Esophagus muscularis mucosa (tissue), 4 donors: ENCODE measurements at regions not wholly inside any gene's neighbourhood (a gene's known extent, or its start where the extent isn't known, plus 50 kb on each side); places are given as distances from the start of the nearest gene placed in this dataset.

Source experiments
- DNase-seq: peaks from one replicate; pipeline ENCODE4 v3.0.0-alpha.2; 2017; ENCODE audit errors: extremely low spot score
- H3K27ac ChIP-seq, 4 donors: fragments of 200-600 bp; sonication (generic); replicated peaks in 1 of 4; 1 replicate in 3 of 4; 2 replicates in 1 of 4; pipeline ENCODE4 v1.5.1; 2016 to 2019; ENCODE audit warnings: mild to moderate bottlenecking in 1 of 4
- H3K27me3 ChIP-seq, 4 donors: fragments of 200-600 bp; sonication (generic); one replicate each; pipeline versions ENCODE4 v1.5.1 to v1.6.0; 2016 to 2019
- H3K36me3 ChIP-seq, 4 donors: fragments of 200-600 bp; sonication (generic); one replicate each; pipeline ENCODE4 v1.5.1; 2016 to 2019
- H3K4me1 ChIP-seq, 4 donors: fragments of 200-600 bp; sonication (generic); one replicate each; pipeline ENCODE4 v1.5.1; 2016 to 2019
- H3K4me3 ChIP-seq, 4 donors: fragments of 200-600 bp; sonication (generic); 1 replicate in 2 of 4; 2 replicates in 2 of 4; pipeline ENCODE4 v1.5.1; 2016 to 2019; ENCODE audit warnings: mild to moderate bottlenecking in 4 of 4, moderate library complexity in 1 of 4
- H3K9me3 ChIP-seq, 4 donors: fragments of 200-600 bp; sonication (generic); 1 replicate in 3 of 4; 2 replicates in 1 of 4; pipeline ENCODE4 v1.5.1; 2016 to 2019
- EP300 ChIP-seq: sonication (generic); formaldehyde crosslinking; IDR thresholded peaks from one replicate; pipeline ENCODE4 v1.6.1; 2017; ENCODE audit warnings: antibody characterized with exemption
- POLR2A ChIP-seq: fragments of 450-650 bp; IDR thresholded peaks from one replicate; pipeline ENCODE4 v1.6.1; 2017; ENCODE audit warnings: antibody characterized with exemption, moderate library complexity, mild to moderate bottlenecking, low read depth
- POLR2AphosphoS5 ChIP-seq, 2 donors: sonication (generic); formaldehyde crosslinking; IDR thresholded peaks; one replicate each; pipeline ENCODE4 v1.6.1; 2017; ENCODE audit warnings: antibody characterized with exemption in 2 of 2
- WGBS: methylation state at CpG from one replicate; pipeline ENCODE4 v1.1.5; 2018; 5-methylcytosine and 5-hydroxymethylcytosine counted together
- intact Hi-C: fragments of 100-400 bp; cut with DNase I; formaldehyde crosslinking; loops from one replicate; pipeline ENCODE4 v1.15.1; 2023
- TF ChIP-seq, protein P1 (sequence below), 3 experiments: fragments of 200-600 bp in 2 of 3; fragments of 450-650 bp in 1 of 3; sonication (generic) in 2 of 3; IDR thresholded peaks; one replicate each; pipeline ENCODE4 v1.5.1; 2017 to 2019; ENCODE audit warnings: antibody characterized with exemption in 3 of 3, mild to moderate bottlenecking in 2 of 3, moderate library complexity in 1 of 3

GRCh38 chr10:21003240-21003822 lies 106.2 kb upstream of the NEBL start:
- H3K4me3 ChIP-seq = no peak overlapping the region
- peaks cover 0 to 6% (median 0%) of the 10 kb centered on the region in 4 donors for H3K4me1 ChIP-seq
- TF ChIP-seq, protein P1, sequence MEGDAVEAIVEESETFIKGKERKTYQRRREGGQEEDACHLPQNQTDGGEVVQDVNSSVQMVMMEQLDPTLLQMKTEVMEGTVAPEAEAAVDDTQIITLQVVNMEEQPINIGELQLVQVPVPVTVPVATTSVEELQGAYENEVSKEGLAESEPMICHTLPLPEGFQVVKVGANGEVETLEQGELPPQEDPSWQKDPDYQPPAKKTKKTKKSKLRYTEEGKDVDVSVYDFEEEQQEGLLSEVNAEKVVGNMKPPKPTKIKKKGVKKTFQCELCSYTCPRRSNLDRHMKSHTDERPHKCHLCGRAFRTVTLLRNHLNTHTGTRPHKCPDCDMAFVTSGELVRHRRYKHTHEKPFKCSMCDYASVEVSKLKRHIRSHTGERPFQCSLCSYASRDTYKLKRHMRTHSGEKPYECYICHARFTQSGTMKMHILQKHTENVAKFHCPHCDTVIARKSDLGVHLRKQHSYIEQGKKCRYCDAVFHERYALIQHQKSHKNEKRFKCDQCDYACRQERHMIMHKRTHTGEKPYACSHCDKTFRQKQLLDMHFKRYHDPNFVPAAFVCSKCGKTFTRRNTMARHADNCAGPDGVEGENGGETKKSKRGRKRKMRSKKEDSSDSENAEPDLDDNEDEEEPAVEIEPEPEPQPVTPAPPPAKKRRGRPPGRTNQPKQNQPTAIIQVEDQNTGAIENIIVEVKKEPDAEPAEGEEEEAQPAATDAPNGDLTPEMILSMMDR (IDR thresholded peaks at IDR 0.05) = no peak
- TF ChIP-seq POLR2A (no peak), EP300 (no peak), POLR2AphosphoS5 (IDR thresholded peaks at IDR 0.05) (no peak)
- intact Hi-C loops = no loop called here
- no peaks in the 10 kb centered on the region for H3K27me3 ChIP-seq
- DNase-seq = peak; percentile 17
- no peak overlapping the region for H3K27ac ChIP-seq
- H3K9me3 ChIP-seq = no peaks in the 10 kb centered on the region
- WGBS = 84% methylated on average over 6 of the region's 6 CpGs
- no peaks in the 10 kb centered on the region for H3K36me3 ChIP-seq

DNA sequence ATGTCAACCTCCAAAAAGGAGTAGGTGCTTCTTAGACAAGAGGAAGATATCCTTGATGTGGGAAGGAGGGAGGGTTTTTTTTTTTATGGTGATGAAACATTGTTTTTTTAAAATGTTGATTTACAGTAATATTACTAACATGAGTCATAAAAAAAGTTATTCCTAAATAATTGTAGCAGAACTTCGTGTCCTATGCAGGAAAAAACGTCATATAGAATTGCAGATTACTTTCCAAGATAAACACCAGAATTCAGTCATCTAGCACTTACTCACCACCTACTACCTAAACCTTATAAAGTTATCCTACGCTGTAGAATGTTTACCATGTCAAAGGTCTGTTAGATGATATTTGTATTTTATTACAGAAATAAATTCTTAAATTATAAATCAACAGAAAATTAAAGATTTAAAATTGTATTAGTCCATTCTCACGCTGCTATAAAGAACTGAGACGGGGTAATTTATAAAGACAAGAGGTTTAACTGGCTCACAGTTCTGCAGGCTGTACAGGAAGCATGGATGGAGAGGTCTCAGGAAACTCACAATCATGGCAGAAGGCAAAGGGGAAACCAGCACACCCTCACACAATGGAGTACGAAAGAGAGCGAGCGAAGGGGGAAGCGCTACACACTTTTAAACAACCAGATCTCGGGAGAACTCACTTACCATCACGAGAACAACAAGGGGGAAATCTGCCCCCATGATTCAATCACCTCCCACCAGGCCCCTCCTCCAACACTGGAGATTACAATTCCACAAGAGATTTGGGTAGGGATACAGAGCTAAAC lies 105.2 kb upstream of the NEBL start:
- WGBS = 61% methylated on average over 11 of the region's 11 CpGs
- peaks cover 0 to 6% (median 0%) of the 10 kb centered on the region in 4 donors for H3K4me1 ChIP-seq
- no peaks in the 10 kb centered on the region for H3K27me3 ChIP-seq
- no peak overlapping the region for H3K4me3 ChIP-seq
- H3K36me3 ChIP-seq = no peaks in the 10 kb centered on the region
- no peaks in the 10 kb centered on the region for H3K9me3 ChIP-seq
- H3K27ac ChIP-seq = no peak overlapping the region
- TF ChIP-seq, protein P1 (IDR thresholded peaks at IDR 0.05) = no peak
- TF ChIP-seq POLR2A (no peak), EP300 (no peak), POLR2AphosphoS5 (IDR thresholded peaks at IDR 0.05) (no peak)
- intact Hi-C loops = no loop called here
- peak; percentile 39 for DNase-seq

DNA sequence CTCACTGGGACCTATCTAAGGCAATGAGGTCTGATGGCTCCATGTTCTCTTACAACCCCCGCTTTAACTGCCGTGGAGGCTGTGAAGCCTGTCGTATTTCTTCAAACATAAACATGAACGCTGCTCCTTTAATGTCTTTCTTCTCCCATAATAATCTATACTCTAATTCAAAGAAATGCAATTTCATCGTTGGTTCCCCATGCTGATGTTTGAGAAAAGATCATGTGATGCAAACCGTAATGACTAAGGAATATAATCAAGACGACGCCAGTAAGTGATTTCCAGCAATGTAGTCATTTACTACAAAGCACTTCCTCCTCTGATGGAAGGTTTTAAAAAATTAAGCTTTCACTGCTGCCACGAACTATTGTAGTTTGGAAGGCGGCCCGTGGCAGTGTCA lies 102.6 kb upstream of the NEBL start:
- H3K27me3 ChIP-seq = no peaks in the 10 kb centered on the region
- no peak overlapping the region for H3K4me3 ChIP-seq
- H3K4me1 ChIP-seq = peaks cover 6 to 8% (median 6%) of the 10 kb centered on the region in 4 donors
- WGBS = 91% methylated on average over 11 of the region's 11 CpGs
- no peak for DNase-seq
- TF ChIP-seq POLR2AphosphoS5 (IDR thresholded peaks at IDR 0.05) (no peak), EP300 (no peak), POLR2A (no peak)
- TF ChIP-seq, protein P1 (IDR thresholded peaks at IDR 0.05) = no peak
- H3K27ac ChIP-seq = no peak overlapping the region
- intact Hi-C loops = no loop called here
- H3K36me3 ChIP-seq = no peaks in the 10 kb centered on the region
- no peaks in the 10 kb centered on the region for H3K9me3 ChIP-seq

- no peaks in the 10 kb centered on the region for H3K36me3 ChIP-seq
- 92% methylated on average over 5 of the region's 5 CpGs for WGBS
- H3K27me3 ChIP-seq = peaks cover 0 to 5% (median 0%) of the 10 kb centered on the region in 4 donors
- no peaks in the 10 kb centered on the region for H3K9me3 ChIP-seq
- no peak overlapping the region for H3K27ac ChIP-seq
- no peak for DNase-seq
- intact Hi-C loops = no loop called here
- TF ChIP-seq, protein P1 (IDR thresholded peaks at IDR 0.05) = no peak
- TF ChIP-seq POLR2A (no peak), POLR2AphosphoS5 (IDR thresholded peaks at IDR 0.05) (no peak), EP300 (no peak)
- peaks cover 6 to 8% (median 6%) of the 10 kb centered on the region in 4 donors for H3K4me1 ChIP-seq
- no peak overlapping the region for H3K4me3 ChIP-seq
Measured at GRCh38 chr10:20998036-20998435, 100.9 kb upstream of the NEBL start.
